Upper lobe of left lung (tissue), 4 donors: ENCODE measurements at regions not wholly inside any gene's neighbourhood (a gene's known extent, or its start where the extent isn't known, plus 50 kb on each side); places are given as distances from the start of the nearest gene placed in this dataset.

Experiments used
- POLR2A ChIP-seq, 4 donors: fragments of 450-650 bp; IDR thresholded peaks; one replicate each; pipeline ENCODE4 v1.5.1; 2016 to 2017; ENCODE audit warnings: antibody characterized with exemption in 4 of 4, mild to moderate bottlenecking in 2 of 4
- POLR2AphosphoS5 ChIP-seq, 2 donors: sonication (generic); formaldehyde crosslinking; IDR thresholded peaks; one replicate each; pipeline ENCODE4 v1.5.1; 2017; ENCODE audit warnings: antibody characterized with exemption in 2 of 2
- TF ChIP-seq, protein P1 (sequence below), 6 experiments: fragments of 450-650 bp in 4 of 6; fragments of 200-600 bp in 2 of 6; sonication (generic) in 2 of 6; IDR thresholded peaks; one replicate each; pipeline ENCODE4 v1.5.1; 2016 to 2019; ENCODE audit warnings: antibody characterized with exemption in 6 of 6

DNA sequence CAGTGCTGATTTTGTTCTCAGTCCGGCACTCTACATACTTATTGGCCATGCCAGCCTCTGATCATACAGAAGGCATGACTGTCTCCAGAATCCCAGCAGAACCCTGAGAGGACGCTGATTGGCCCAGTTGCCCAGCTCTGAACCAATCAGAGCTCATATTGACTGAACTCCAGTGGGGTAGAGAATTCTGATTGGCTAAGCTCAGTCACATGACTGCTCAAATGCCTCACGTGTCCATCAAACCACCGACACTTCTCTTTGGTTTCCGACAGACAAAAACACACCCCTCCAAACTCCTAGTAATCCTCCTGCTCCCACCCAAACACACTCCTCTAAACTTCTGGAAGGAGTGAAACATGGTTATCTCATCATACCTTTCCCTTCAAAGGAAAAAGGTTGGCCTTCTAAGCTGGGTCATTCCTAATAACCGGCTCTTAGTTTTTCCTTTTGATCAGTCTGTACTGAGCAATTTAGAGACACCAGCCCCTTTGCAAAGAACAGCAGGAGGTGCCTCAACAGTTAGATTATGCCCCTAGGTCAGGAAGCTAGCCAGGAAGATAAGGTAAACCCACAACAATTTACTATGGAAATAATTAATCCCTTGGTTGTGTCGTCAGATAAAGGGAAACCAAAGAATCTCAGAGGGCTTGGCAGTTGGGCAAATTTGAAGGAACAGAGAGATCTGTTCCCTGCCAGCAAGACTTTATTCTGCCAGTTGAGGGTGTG is 187.8 kb downstream of the TLE3 start:
- TF ChIP-seq, protein P1, sequence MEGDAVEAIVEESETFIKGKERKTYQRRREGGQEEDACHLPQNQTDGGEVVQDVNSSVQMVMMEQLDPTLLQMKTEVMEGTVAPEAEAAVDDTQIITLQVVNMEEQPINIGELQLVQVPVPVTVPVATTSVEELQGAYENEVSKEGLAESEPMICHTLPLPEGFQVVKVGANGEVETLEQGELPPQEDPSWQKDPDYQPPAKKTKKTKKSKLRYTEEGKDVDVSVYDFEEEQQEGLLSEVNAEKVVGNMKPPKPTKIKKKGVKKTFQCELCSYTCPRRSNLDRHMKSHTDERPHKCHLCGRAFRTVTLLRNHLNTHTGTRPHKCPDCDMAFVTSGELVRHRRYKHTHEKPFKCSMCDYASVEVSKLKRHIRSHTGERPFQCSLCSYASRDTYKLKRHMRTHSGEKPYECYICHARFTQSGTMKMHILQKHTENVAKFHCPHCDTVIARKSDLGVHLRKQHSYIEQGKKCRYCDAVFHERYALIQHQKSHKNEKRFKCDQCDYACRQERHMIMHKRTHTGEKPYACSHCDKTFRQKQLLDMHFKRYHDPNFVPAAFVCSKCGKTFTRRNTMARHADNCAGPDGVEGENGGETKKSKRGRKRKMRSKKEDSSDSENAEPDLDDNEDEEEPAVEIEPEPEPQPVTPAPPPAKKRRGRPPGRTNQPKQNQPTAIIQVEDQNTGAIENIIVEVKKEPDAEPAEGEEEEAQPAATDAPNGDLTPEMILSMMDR (IDR thresholded peaks at IDR 0.05), result no peak
- TF ChIP-seq POLR2AphosphoS5 (IDR thresholded peaks at IDR 0.05) (no peak), POLR2A (IDR thresholded peaks at IDR 0.05) (no peak)
